ACC112 (cell line): ENCODE measurements at regions not wholly inside any gene's neighbourhood (a gene's known extent, or its start where the extent isn't known, plus 50 kb on each side); places are given as distances from the start of the nearest gene placed in this dataset.

Experiments
- H2AFZ ChIP-seq: fragments of 200-600 bp; sonication (generic); one replicate; pipeline ENCODE4 v1.6.0; 2017; ENCODE audit warnings: antibody characterized with exemption, low read length; ENCODE audit not compliant: unreplicated experiment
- H3K27ac ChIP-seq: fragments of 200-600 bp; sonication (generic); 2 replicates; pipeline ENCODE4 v1.5.1; 2014; ENCODE audit warnings: low read depth, mild to moderate bottlenecking, antibody characterized with exemption, low read length, moderate library complexity
- H3K27me3 ChIP-seq: fragments of 200-600 bp; sonication (generic); 2 replicates; pipeline ENCODE4 v1.6.1; 2014; ENCODE audit warnings: mild to moderate bottlenecking, antibody characterized with exemption, low read length, moderate library complexity, mixed read lengths; ENCODE audit not compliant: insufficient read depth
- H3K36me3 ChIP-seq: fragments of 200-600 bp; sonication (generic); 2 replicates; pipeline ENCODE4 v1.6.1; 2016; ENCODE audit warnings: mild to moderate bottlenecking, antibody characterized with exemption, low read length, moderate library complexity, mixed read lengths; ENCODE audit not compliant: insufficient read depth
- H3K4me1 ChIP-seq: fragments of 200-600 bp; sonication (generic); one replicate; pipeline ENCODE4 v1.6.1; 2016; ENCODE audit warnings: low read length, mixed read lengths; ENCODE audit not compliant: insufficient read depth, unreplicated experiment, control insufficient read depth
- H3K4me3 ChIP-seq: fragments of 200-600 bp; sonication (generic); 2 replicates; pipeline ENCODE4 v1.5.1; 2014; ENCODE audit warnings: mild to moderate bottlenecking, low read depth, low read length
- H3K79me2 ChIP-seq: fragments of 200-600 bp; sonication (generic); one replicate; pipeline ENCODE4 v1.6.0; 2016; ENCODE audit warnings: low read length; ENCODE audit not compliant: control insufficient read depth, unreplicated experiment, insufficient read depth

DNA sequence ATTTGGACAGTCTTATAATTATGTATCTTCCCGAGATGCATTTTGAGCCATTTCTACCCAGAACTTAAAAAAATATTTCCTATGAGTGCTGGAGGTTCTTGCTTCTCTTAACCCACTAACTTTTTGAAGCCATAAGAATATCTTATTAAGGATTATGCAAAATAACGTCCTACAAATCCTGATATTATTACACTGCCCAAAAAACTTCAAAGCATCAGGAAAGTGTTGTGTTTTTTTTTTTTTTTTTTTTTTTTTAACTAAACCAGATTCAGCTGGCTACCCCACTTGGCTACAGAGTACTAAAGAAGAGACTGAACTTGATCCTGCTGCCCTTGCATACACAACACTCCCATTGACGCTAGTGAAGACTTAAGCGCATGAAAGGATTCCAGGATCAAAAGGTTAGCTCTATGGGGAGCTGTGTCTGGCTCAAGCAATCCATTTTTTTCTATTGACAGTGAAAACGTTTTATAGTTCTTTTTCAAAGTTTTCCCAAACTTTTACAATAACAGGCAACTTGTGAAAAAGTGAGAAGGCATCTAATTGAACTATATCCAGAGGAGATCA, 141.4 kb downstream of the KCNRG start:
- no peak overlapping the region for H3K4me3 ChIP-seq
- peaks cover 35% of the 10 kb centered on the region for H3K4me1 ChIP-seq
- H3K27me3 ChIP-seq, result no peaks in the 10 kb centered on the region
- H2AFZ ChIP-seq, result no peak overlapping the region
- no peaks in the 10 kb centered on the region for H3K36me3 ChIP-seq
- H3K79me2 ChIP-seq, result no peaks in the 10 kb centered on the region
- H3K27ac ChIP-seq, result 0 out of 2 replicates have a peak overlapping the region, but pooled peaks have one; percentile 2

DNA sequence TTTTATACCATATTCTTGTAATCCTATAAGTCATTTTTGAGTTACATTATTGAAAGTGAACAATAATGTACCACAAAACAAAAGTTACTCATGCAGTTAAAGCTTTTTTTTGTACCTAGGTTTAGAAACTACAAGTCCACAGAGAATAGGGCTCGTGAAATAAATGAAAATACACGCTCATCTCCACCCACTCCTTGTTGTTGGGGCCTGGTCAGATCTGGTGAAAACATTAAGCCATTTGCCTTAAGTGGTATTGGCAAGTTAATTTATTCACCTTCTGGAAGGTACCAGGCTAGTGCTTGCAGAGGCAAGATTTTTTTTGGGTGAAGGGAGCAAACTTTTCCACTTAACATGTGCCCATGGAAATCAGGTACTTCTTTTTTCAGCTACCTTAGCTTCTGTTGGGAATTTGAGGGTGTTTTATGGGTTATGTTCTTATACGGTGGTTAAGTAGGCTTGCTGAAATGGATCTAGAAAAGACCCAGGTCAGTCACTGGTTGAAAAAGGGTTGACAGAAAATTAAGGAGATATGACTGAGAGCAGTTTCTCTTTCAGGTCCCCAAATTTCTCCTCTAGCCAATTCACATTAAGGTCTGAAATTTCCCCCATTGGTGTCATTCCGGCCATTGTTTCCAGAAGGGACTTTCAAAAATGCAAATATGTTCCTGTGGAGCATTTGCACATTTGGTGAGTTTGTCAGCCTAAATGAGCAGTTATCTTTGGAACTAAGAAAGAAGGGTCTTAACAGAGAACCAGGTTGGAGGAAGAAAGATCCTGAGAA, 143.3 kb downstream of the KCNRG start:
- Histone ChIP-seq H3K4me1 (peaks cover 28% of the 10 kb centered on the region), H3K27ac (no peak overlapping the region), H3K79me2 (no peaks in the 10 kb centered on the region), H3K36me3 (no peaks in the 10 kb centered on the region), H2AFZ (no peak overlapping the region), H3K4me3 (no peak overlapping the region), H3K27me3 (no peaks in the 10 kb centered on the region)

- Histone ChIP-seq H3K79me2 (no peaks in the 10 kb centered on the region), H3K4me3 (no peak overlapping the region), H3K36me3 (no peaks in the 10 kb centered on the region), H3K27me3 (no peaks in the 10 kb centered on the region), H3K4me1 (peaks cover 28% of the 10 kb centered on the region), H2AFZ (no peak overlapping the region), H3K27ac (no peak overlapping the region)
Measured at GRCh38 chr13:50159607-50160006, 144.4 kb downstream of the KCNRG start.

- Histone ChIP-seq H3K27ac (no peak overlapping the region), H2AFZ (no peak overlapping the region), H3K27me3 (no peaks in the 10 kb centered on the region), H3K4me3 (no peak overlapping the region), H3K36me3 (no peaks in the 10 kb centered on the region), H3K4me1 (peaks cover 23% of the 10 kb centered on the region), H3K79me2 (no peaks in the 10 kb centered on the region)
Measured at GRCh38 chr13:50161052-50161451, 145.8 kb downstream of the KCNRG start.

- Histone ChIP-seq H3K4me1 (peaks cover 15% of the 10 kb centered on the region), H3K79me2 (no peaks in the 10 kb centered on the region), H3K36me3 (no peaks in the 10 kb centered on the region), H3K27me3 (no peaks in the 10 kb centered on the region), H2AFZ (no peak overlapping the region), H3K27ac (no peak overlapping the region), H3K4me3 (no peak overlapping the region)
Measured at GRCh38 chr13:50162001-50162400, 146.8 kb downstream of the KCNRG start.

GRCh38 chr13:50162567-50162966, 147.3 kb downstream of the KCNRG start:
- no peaks in the 10 kb centered on the region for H3K27me3 ChIP-seq
- no peaks in the 10 kb centered on the region for H3K36me3 ChIP-seq
- no peaks in the 10 kb centered on the region for H3K79me2 ChIP-seq
- no peak overlapping the region for H3K4me3 ChIP-seq
- peaks cover 12% of the 10 kb centered on the region for H3K4me1 ChIP-seq
- H3K27ac ChIP-seq, result no peak overlapping the region
- no peak overlapping the region for H2AFZ ChIP-seq

DNA sequence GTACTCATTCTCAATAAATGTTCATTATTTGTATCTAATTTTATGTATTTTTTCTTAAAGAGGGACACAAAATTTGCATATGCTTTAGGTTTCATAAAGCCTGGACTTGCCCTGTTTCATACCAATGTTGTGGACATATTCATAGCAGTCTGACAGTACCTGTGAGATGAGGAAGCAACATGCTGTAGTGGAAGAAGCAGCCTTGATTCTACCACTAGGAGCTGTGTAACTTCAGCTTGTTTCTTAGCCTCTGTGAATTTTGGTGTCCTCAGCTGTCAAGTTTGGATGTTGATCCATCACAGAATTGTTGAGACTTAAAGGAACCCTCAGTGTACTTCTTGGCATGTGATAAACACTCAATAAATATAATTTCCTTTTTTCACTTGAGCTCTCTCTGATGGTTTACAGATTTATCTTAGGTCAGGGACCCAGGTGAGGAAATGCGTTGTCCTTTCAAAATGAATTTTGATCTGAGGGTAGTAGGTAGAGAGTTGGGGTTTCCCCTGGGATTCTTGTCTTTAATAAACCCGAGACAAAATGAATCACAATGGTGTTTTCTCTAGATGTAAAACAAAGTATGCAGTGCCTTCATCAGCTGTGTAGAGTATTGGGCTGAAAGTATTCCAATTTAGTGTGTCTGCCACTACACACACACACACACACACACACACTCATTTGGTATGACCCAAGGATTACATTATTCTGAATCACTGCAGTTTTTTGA, 152.1 kb downstream of the KCNRG start:
- Histone ChIP-seq H2AFZ (no peak overlapping the region), H3K4me1 (no peaks in the 10 kb centered on the region), H3K27ac (no peak overlapping the region), H3K4me3 (no peak overlapping the region), H3K27me3 (no peaks in the 10 kb centered on the region), H3K79me2 (no peaks in the 10 kb centered on the region), H3K36me3 (no peaks in the 10 kb centered on the region)

DNA sequence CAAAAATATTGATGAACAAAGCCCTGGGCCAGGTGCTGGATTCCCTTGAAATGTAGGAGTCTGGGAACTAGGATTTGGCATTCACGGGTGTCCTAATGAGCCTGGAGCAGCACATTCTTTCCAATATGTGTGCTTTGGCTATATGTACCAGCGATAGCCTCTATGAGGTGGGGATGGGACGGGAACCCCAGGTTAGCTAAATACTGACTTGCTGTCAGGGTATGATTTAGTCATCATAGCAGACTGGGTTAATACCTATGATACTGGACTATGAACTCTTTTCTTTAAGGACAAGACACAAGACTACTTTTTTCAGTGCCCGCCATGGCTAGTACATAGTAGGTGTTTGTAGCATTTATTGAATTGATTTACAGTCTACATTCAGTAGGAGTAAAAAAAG, 152.7 kb downstream of the KCNRG start:
- H3K79me2 ChIP-seq, result no peaks in the 10 kb centered on the region
- no peaks in the 10 kb centered on the region for H3K4me1 ChIP-seq
- H2AFZ ChIP-seq, result no peak overlapping the region
- no peak overlapping the region for H3K27ac ChIP-seq
- no peaks in the 10 kb centered on the region for H3K36me3 ChIP-seq
- no peak overlapping the region for H3K4me3 ChIP-seq
- no peaks in the 10 kb centered on the region for H3K27me3 ChIP-seq

DNA sequence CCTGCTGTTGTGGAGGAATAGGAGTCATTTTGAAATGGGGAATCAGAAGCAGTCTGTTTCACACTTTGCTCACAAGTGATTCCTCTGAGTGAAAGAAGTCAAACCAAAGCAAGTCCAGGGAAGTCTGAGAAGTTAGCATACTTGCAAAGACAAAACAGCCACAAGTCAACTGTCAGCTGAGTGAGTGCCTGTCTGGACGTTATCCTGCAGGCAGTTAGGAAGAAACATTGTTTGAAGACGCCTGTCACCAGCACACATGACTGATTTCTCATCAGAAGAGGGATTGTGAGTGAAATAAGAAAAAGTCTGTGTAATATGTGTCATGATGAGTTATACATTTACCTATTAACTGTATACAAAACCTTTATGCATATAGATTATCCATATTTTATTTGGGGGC, 153.5 kb downstream of the KCNRG start:
- H3K36me3 ChIP-seq, result no peaks in the 10 kb centered on the region
- no peaks in the 10 kb centered on the region for H3K27me3 ChIP-seq
- H3K79me2 ChIP-seq, result no peaks in the 10 kb centered on the region
- no peak overlapping the region for H3K27ac ChIP-seq
- no peaks in the 10 kb centered on the region for H3K4me1 ChIP-seq
- H3K4me3 ChIP-seq, result no peak overlapping the region
- no peak overlapping the region for H2AFZ ChIP-seq

DNA sequence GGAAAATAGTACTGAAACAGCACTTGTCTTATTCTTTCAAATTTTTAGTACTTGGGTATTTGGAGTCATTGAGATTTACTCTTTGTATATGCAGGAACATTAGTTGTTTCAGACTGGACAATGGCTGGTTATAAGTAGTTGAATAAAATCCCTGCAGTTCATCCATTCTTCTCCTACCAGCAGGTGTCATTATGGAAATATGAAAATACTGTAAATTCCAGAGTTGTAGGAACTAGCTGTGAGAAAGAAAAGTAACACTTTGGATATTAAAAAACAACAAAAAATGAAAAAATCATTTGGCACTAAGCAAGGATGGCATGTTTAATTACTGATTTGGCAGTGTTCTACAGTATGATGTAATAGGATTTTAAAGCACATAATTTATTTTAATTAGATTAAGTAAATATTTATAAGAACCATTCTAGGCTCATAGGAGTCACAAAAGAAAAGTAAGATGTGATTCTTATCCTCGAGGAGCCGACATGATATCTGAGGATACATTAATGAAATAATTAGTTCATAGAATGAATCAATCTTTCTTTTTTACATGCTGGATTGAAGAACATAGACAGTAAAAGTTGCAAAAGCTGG, 155.3 kb downstream of the KCNRG start:
- Histone ChIP-seq H3K36me3 (no peaks in the 10 kb centered on the region), H2AFZ (no peak overlapping the region), H3K4me1 (no peaks in the 10 kb centered on the region), H3K27me3 (no peaks in the 10 kb centered on the region), H3K79me2 (no peaks in the 10 kb centered on the region), H3K4me3 (no peak overlapping the region), H3K27ac (no peak overlapping the region)
